ENCODE measurements at regions not wholly inside any gene's neighbourhood (a gene's known extent, or its start where the extent isn't known, plus 50 kb on each side); places are given as distances from the start of the nearest gene placed in this dataset.
"Not testable (repeated sequence)": the region's sequence is repeated elsewhere in the genome, so short reads cannot be mapped to it uniquely, and the experiment has no call there.

DNA sequence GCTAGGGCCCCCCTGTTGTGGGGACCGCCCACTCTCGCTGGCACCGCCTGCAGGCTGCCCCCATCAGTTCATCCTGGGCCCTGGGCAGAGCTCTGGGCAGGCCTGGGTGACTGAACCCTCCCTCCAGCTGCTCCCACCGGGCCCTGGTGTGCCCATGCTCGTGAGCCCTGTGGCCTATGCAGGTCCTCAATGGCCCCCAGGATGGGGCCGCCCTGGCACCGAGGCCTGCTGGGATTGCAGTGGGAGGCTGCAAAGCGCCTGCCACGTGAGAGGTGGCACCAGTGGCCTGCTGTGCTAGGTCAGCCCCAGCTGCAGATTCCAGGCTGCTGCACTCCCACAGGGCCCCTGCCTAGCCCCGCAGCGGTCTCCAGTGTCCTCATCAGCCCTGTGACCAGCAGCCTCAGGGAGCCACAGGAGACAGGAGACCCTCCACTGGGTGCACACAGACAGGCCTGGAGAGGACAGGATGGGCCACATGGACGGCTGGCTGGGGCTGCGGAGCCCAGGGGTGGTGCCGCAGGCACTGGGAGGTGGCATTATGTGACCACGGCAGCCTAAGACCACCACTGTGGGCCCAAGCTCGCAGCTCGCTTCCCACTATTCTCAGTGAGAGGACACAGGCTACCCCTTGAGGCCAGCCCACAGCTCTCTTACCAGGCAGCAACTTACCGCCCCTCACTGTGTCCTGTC lies 199.4 kb downstream of the BCR start:
- DNase-seq (ENCODE audit: low read depth): not testable (repeated sequence)

DNA sequence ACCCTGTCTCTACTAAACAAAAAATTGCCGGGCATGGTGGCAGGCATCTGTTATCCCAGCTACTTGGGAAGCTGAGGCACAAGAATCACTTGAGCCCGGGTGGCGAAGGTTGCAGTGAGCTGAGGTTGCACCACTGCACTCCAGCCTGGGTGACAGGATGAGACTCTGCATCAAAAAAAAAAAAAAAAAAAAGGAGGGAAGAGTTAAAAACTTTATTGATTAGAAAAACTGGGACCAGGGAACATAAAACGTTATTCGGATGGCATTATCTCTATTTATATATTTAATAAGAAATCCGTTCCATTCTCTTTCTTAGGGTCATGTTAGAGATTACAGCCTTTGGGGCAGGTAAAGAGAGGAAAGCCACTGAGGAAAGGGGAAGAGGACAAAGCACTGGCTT lies 197.5 kb downstream of the BCR start:
- DNase-seq (ENCODE audit: low read depth): no peak

DNA sequence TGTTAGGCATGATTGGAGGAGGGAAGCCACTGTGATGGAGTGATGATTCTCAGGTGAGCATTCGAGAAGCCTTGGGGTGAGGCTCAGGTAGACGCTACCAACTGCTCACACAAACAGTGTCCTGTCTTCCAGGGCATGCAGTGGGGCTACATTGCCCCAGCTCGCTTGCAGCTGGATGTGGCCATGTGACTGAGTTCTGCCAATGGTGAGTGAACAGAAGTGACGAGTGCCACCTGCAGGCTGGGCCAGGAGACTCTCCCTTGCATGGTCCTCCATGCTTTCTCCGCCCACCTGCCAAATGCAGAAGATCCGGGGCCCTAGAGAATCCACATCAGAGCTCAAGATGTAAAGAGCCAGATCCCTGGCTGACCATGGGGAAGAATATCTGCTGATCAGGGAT lies 195.9 kb downstream of the BCR start:
- DNase-seq (ENCODE audit: low read depth): no peak

DNA sequence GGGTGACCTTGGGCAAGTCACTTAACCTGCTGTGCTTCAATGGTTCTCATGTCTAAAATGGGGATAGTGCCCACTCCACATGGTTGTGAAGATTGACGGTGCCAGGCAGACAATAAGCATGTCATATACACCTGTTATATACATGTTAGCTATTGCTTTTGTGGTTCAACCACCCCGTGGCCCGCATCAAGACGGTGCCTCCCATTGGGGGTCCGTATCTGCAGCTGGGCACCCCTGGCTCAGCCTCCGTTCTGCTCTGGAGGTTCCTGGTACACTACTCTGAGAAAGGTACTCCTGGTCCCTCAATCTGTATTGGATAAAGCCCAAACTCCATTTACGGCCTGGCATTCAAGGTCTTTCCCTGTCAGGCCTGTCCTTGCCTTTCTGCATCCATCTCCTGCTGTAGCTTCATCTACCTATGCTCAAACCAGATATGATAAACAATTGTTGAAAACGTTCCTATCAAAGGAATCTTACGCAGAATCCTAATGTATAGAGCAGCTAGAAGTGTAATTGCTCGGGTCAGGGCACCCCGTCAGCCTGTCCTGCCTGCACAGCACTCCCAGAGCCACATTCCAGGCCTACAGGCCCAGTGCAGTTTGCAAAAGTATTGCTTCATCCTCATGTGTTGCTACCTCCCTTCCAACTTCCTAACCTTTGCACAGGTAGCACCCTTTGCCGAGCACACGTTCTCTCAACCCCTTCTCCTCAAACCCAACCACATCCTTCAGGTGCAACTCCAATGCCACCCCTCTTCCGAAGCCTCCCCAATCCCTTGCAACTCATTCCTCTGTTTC lies 194.9 kb downstream of the BCR start:
- no peak for DNase-seq (ENCODE audit: low read depth)

DNA sequence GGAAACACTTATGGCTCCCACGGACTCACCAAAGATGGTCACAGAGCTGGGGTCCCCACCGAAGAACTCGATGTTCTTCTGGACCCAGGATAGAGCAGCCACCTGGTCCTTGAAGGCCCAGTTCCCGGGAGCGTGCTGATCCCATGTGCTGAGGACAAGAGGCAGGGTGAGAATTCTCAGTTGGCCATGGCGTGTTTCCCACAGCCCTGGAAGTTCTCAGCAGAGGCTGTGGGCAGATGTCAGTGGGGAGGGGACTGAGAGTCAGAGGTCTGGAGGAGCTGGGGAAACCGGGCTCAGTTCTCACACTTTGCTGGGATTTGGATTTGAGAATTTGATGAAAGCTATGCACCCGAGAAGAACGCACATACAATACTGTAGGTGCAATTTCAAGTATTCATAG lies 193.3 kb downstream of the BCR start:
- DNase-seq (ENCODE audit: low read depth): no peak

DNA sequence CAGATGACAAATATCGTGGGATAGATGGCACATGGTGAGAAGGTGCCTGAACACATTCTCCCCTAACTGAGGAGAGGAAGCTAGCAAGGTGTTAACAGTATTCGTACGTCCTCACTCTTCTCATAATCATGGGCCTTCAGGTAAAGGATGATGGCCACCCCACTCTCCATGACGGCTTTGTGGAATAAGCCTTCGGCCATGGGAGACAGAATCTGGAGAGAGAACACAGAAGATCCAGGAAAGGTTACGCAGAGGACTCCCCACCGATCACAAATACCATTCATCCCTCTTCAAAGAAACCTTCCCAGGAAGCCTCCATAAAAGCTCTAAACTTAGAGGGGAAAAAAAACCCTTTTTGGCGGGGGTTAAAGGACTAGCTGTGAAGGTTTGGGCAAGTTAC lies 189.9 kb downstream of the BCR start:
- DNase-seq (ENCODE audit: low read depth): no peak

DNA sequence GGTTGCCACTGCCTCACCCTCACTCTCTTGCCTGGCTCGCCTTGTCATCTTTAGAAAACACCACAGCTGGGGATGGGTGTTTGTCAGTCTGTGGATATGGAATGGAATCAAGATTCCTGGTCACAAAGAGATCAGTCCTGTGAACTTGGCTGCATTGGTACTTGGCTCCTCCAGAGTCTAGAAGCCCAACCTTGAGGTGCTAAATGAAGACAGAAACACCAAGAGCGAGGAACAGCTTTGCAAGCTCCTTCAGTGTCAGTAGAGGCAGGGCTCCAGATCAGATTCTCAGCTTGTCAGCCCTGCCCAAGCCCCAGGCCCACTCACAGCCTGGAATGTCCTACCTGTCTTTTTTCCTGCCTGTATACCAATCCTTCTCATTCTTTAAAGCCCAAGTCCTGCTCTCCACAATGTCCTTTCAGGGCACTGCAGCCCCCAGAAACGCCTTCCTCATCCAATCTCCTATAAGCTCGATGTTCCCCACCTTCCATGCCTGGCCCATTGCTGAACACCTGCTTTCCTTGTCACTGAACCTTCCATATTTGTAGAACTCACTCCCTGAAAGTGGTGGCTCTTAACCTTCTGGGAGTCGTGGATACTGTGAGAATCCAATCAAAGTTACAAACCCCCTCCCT lies 188.9 kb downstream of the BCR start:
- DNase-seq (ENCODE audit: low read depth): no peak
